ENCODE measurements at regions not wholly inside any gene's neighbourhood (a gene's known extent, or its start where the extent isn't known, plus 50 kb on each side); places are given as distances from the start of the nearest gene placed in this dataset.

DNA sequence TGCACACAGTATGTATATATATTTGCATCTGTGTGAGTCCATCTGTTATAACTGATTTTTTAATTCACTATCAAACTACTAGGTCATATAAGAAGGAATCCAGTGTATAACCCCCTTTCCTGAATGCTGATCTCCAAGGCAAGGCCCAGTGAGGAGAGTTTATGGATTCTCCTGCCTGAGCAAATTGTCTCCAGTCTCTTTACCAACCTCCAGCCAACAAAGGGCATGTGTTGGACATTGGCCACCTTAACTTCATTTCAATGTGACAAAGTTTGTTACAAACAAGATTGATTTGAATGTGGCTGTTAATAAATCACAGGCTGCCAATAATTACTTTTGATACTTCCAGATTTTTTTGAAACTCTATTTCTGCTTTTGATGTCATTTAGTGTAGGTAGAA is 191.6 kb downstream of the HAO1 start:
- TF ChIP-seq, protein P1, sequence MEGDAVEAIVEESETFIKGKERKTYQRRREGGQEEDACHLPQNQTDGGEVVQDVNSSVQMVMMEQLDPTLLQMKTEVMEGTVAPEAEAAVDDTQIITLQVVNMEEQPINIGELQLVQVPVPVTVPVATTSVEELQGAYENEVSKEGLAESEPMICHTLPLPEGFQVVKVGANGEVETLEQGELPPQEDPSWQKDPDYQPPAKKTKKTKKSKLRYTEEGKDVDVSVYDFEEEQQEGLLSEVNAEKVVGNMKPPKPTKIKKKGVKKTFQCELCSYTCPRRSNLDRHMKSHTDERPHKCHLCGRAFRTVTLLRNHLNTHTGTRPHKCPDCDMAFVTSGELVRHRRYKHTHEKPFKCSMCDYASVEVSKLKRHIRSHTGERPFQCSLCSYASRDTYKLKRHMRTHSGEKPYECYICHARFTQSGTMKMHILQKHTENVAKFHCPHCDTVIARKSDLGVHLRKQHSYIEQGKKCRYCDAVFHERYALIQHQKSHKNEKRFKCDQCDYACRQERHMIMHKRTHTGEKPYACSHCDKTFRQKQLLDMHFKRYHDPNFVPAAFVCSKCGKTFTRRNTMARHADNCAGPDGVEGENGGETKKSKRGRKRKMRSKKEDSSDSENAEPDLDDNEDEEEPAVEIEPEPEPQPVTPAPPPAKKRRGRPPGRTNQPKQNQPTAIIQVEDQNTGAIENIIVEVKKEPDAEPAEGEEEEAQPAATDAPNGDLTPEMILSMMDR (IDR thresholded peaks at IDR 0.05; ENCODE audit: insufficient read depth, low read length, poor library complexity, severe bottlenecking) = no peak
- no peak for TF ChIP-seq EZH2phosphoT487 (conservative IDR thresholded peaks at IDR 0.05; ENCODE audit: low read length)
